ENCODE measurements at regions not wholly inside any gene's neighbourhood (a gene's known extent, or its start where the extent isn't known, plus 50 kb on each side); places are given as distances from the start of the nearest gene placed in this dataset.

DNA sequence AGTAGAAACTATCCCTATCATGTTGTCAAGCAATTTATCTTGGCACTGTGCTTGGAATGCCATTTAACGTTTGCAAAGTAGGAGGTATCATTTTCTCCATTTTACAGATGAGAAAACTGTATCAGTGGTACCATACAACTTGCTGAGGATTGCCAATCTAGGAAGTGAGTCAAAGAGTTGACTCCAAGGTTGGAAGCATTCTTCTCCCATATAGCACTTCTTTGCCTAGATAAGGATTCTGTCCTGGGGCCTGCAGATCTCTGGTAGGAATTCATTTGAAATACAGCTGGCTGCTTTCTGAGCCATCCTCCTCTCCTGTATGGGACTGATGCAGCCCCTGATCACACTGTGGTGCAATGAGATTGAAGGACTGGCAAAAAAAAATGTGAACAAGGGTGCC lies 170.2 kb downstream of the ALDH1A2 start:
- TF ChIP-seq, protein P1, sequence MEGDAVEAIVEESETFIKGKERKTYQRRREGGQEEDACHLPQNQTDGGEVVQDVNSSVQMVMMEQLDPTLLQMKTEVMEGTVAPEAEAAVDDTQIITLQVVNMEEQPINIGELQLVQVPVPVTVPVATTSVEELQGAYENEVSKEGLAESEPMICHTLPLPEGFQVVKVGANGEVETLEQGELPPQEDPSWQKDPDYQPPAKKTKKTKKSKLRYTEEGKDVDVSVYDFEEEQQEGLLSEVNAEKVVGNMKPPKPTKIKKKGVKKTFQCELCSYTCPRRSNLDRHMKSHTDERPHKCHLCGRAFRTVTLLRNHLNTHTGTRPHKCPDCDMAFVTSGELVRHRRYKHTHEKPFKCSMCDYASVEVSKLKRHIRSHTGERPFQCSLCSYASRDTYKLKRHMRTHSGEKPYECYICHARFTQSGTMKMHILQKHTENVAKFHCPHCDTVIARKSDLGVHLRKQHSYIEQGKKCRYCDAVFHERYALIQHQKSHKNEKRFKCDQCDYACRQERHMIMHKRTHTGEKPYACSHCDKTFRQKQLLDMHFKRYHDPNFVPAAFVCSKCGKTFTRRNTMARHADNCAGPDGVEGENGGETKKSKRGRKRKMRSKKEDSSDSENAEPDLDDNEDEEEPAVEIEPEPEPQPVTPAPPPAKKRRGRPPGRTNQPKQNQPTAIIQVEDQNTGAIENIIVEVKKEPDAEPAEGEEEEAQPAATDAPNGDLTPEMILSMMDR (IDR thresholded peaks at IDR 0.05), result no peak

DNA sequence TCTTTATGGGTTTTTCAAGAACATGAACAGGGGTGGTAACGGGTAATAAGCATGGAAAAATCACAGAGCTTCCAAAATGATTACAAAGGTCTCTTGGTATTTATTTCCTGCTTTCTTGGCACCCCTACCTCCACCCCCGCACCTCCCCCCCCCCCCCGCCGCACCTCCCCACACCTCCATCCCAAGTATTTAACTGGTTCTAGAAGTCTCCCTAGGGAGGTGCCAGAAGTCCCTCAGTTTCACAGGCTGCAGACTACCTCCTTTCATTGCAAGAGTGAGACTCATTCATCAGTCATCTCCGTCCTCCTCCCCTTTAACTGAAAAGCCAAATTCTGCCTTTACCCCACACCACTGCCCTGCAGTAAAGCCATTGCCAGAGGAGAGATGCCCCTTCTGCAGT lies 169.4 kb downstream of the ALDH1A2 start:
- TF ChIP-seq, protein P1 (IDR thresholded peaks at IDR 0.05), result no peak

DNA sequence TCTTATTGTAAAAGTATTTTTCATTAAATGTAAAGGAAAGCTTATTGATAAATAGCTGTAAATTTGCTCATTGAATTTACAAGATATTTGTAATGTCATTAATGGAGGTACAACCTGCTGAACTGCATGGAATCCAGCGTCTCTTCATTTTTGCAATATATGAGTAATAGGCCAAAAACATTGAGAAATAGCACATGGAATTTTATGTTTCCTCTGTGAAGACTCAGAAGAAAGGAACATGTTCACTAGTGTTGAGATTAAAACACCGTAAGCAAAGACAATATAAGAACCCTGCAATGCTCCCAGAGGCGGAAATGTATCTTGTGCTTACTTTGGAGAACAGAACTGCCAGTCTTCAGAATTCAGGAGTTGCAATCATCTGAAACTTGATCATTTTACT lies 167.6 kb downstream of the ALDH1A2 start:
- TF ChIP-seq, protein P1 (IDR thresholded peaks at IDR 0.05), result no peak

DNA sequence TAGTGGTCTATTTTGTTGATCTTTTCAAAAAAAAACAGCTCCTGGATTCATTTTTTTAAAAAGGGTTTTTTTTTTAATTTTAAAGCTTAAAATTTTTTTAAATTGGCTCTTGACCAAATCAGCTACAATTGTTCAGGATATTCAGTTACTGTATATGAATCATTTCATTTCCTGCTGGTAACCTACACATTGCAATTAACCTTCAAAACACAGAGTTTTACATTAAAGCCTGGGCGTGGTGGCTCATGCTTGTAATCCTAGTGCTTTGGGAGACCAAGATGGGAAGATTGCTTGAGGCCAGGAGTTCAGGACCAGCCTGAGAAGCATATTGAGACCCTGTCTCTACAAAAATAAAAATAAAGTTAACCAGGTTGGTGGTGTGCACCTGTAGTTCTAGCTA lies 163.4 kb downstream of the ALDH1A2 start:
- TF ChIP-seq, protein P1 (IDR thresholded peaks at IDR 0.05), result no peak

Data from LNCAP (cell line).